Astrocyte of the spinal cord (primary cell): ENCODE measurements at regions not wholly inside any gene's neighbourhood (a gene's known extent, or its start where the extent isn't known, plus 50 kb on each side); places are given as distances from the start of the nearest gene placed in this dataset.

Experiments used
- DNase-seq: peaks from one replicate; pipeline ENCODE4 v3.0.0; 2011; ENCODE audit warnings: low read depth, low spot score
- H3K4me3 ChIP-seq: 2 replicates; pipeline ENCODE4 v1.5.1; 2011; ENCODE audit warnings: low read depth, mild to moderate bottlenecking, low read length, moderate library complexity
- in situ Hi-C: cut with HindIII; loops from 2 replicates; pipeline ENCODE4 v1.10.0; 2017; ENCODE audit warnings: low sequenced_read_pairs
- TF ChIP-seq, protein P1 (sequence below): IDR thresholded peaks from 2 replicates; pipeline ENCODE4 v1.5.1; 2012; ENCODE audit warnings: low read depth, mild to moderate bottlenecking, low read length, inconsistent platforms

DNA sequence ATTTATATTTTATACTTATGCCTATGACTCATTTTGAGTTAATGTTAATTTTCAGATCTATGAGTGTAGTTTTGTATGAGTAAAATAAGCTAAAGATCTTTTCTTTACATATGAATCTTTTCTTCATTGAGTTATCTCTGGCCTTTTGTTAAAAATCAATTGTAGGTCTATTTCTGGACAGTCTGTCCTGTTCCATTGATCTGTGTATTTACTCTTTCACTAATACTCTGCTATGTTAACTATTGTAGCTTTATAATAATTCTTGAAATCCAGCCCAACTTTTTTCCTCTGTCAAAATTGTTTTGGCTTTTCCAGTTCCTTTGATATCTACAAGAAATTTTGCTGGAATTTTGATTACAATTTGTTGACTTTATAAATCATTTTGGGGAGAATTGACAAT lies 177.0 kb downstream of the RBM46 start:
- in situ Hi-C loops: no loop called here
- DNase-seq: no peak
- TF ChIP-seq, protein P1, sequence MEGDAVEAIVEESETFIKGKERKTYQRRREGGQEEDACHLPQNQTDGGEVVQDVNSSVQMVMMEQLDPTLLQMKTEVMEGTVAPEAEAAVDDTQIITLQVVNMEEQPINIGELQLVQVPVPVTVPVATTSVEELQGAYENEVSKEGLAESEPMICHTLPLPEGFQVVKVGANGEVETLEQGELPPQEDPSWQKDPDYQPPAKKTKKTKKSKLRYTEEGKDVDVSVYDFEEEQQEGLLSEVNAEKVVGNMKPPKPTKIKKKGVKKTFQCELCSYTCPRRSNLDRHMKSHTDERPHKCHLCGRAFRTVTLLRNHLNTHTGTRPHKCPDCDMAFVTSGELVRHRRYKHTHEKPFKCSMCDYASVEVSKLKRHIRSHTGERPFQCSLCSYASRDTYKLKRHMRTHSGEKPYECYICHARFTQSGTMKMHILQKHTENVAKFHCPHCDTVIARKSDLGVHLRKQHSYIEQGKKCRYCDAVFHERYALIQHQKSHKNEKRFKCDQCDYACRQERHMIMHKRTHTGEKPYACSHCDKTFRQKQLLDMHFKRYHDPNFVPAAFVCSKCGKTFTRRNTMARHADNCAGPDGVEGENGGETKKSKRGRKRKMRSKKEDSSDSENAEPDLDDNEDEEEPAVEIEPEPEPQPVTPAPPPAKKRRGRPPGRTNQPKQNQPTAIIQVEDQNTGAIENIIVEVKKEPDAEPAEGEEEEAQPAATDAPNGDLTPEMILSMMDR: no peak
- no peak overlapping the region for H3K4me3 ChIP-seq

GRCh38 chr4:154958621-154959358 lies 177.7 kb downstream of the RBM46 start:
- H3K4me3 ChIP-seq: no peak overlapping the region
- TF ChIP-seq, protein P1: no peak
- in situ Hi-C loops: no loop called here
- DNase-seq: peak; percentile 16

GRCh38 chr4:154959756-154960155 lies 178.7 kb downstream of the RBM46 start:
- H3K4me3 ChIP-seq: no peak overlapping the region
- in situ Hi-C loops: no loop called here
- no peak for DNase-seq
- TF ChIP-seq, protein P1: no peak

GRCh38 chr4:154960476-154960875 lies 179.4 kb downstream of the RBM46 start:
- in situ Hi-C loops: no loop called here
- H3K4me3 ChIP-seq: no peak overlapping the region
- TF ChIP-seq, protein P1: no peak
- DNase-seq: no peak

DNA sequence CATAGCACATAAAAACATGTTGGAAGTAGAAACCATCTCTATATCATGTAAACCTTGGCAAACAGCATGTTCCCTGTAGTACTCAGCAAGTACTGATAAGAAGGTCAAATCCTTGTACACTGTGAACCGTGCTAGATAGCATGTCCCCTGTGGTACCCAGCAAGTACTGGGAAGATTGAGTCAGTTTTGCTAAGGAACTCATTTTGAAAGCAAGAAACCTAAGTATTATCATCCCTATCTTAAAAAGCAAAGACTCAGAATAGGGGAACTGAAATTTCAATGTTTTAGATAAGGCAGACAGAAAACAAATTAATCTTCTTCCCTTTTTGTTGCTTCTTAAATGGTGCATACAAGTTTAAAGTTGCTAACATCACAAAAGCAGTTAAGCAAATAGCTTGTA lies 180.2 kb downstream of the RBM46 start:
- no peak overlapping the region for H3K4me3 ChIP-seq
- TF ChIP-seq, protein P1: no peak
- DNase-seq: no peak
- in situ Hi-C loops: no loop called here

- no peak for DNase-seq
- TF ChIP-seq, protein P1: no peak
- in situ Hi-C loops: no loop called here
- no peak overlapping the region for H3K4me3 ChIP-seq
These were observed 192.4 kb downstream of the RBM46 start for GRCh38 chr4:154973244-154974035.
